Left lung (tissue), 4 donors: ENCODE measurements at regions not wholly inside any gene's neighbourhood (a gene's known extent, or its start where the extent isn't known, plus 50 kb on each side); places are given as distances from the start of the nearest gene placed in this dataset.

Experiments used
- ATAC-seq: fragments of 200-7000 bp; cut with Tn5 transposase; one replicate; pipeline ENCODE4 v1.9.1; 2020; ENCODE audit warnings: moderate library complexity
- DNase-seq, 4 donors: peaks; one replicate each; pipeline ENCODE4 v3.0.0-alpha.2; 2013 to 2020
- H3K27ac ChIP-seq, 2 donors: fragments of 200-600 bp; sonication (generic) in 1 of 2; one replicate each; pipeline versions ENCODE4 v1.5.0 to v1.8.0; 2020 to 2021
- H3K27me3 ChIP-seq, 2 donors: fragments of 200-600 bp; sonication (generic) in 1 of 2; one replicate each; pipeline versions ENCODE4 v1.5.0 to v1.8.0; 2020 to 2021
- H3K36me3 ChIP-seq, 2 donors: fragments of 200-600 bp; sonication (generic) in 1 of 2; one replicate each; pipeline versions ENCODE4 v1.5.0 to v1.8.0; 2020 to 2021
- H3K4me1 ChIP-seq, 2 donors: fragments of 200-600 bp; one replicate each; pipeline ENCODE4 v1.8.0; 2021
- H3K4me3 ChIP-seq, 2 donors: fragments of 200-600 bp; sonication (generic) in 1 of 2; one replicate each; pipeline versions ENCODE4 v1.5.0 to v1.8.0; 2020 to 2021; ENCODE audit warnings: mild to moderate bottlenecking in 1 of 2
- H3K9me3 ChIP-seq, 2 donors: fragments of 200-600 bp; sonication (generic) in 1 of 2; one replicate each; pipeline versions ENCODE4 v1.5.0 to v1.8.0; 2020 to 2021
- intact Hi-C, 2 donors: fragments of 100-400 bp; cut with DNase I; formaldehyde crosslinking; loops; one replicate each; pipeline versions ENCODE4 v1.11.2 to v1.14.2; 2022
- TF ChIP-seq, protein P1 (sequence below), 2 donors: fragments of 200-600 bp; sonication (generic) in 1 of 2; IDR thresholded peaks; one replicate each; pipeline versions ENCODE4 v1.5.0 to v1.8.0; 2021; ENCODE audit warnings: antibody characterized with exemption in 2 of 2
- donor health status: DM: no; HTN: yes; CAD: no.
- donor health status: DM: no; HTN: no; CAD: no.

DNA sequence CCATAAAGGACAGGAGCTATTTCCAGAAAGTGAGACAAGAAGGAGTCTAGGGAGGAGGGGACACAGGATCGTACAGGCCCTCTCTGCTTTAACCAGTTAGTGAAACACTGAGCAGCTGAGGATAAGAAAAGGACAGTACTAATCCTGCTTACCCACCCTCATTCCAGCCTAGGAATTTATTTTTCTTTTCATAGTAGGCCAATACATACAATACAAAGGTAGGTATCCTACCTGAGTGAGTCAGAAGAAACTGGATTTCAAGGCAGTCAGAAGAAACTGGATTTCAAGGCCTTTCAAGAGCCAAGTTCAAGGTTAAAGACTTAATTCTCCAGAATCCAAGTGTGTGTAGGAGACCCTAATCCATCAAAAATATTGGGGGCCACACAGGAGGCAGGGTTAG is 65.3 kb downstream of the EOMES start:
- Histone ChIP-seq H3K36me3 (no peaks in the 10 kb centered on the region), H3K27ac (no peak overlapping the region), H3K4me3 (no peak overlapping the region), H3K9me3 (no peaks in the 10 kb centered on the region), H3K27me3 (no peaks in the 10 kb centered on the region), H3K4me1 (no peaks in the 10 kb centered on the region)
- intact Hi-C loops = no loop called here
- ATAC-seq = no peak
- no peak for DNase-seq
- TF ChIP-seq, protein P1, sequence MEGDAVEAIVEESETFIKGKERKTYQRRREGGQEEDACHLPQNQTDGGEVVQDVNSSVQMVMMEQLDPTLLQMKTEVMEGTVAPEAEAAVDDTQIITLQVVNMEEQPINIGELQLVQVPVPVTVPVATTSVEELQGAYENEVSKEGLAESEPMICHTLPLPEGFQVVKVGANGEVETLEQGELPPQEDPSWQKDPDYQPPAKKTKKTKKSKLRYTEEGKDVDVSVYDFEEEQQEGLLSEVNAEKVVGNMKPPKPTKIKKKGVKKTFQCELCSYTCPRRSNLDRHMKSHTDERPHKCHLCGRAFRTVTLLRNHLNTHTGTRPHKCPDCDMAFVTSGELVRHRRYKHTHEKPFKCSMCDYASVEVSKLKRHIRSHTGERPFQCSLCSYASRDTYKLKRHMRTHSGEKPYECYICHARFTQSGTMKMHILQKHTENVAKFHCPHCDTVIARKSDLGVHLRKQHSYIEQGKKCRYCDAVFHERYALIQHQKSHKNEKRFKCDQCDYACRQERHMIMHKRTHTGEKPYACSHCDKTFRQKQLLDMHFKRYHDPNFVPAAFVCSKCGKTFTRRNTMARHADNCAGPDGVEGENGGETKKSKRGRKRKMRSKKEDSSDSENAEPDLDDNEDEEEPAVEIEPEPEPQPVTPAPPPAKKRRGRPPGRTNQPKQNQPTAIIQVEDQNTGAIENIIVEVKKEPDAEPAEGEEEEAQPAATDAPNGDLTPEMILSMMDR (IDR thresholded peaks at IDR 0.05) = no peak

DNA sequence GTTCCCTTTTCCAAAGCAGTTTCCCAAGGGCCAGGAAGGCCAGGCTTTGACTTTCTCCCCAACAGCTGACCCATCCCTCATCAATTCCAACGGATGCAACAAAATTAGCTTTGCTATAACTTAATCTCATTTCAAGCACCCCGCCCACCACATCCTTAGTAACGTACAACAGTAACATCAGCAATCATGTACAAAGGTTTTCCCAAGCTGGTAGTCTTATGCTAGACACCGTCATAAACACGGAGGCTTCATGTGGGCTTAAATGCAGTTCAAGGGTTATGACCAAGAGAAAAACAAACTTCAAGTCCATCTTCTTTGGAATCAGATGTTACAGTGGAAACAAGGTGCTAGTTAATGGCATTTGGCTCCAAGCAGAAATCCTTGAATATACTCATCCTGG is 66.6 kb downstream of the EOMES start:
- Histone ChIP-seq H3K4me3 (no peak overlapping the region), H3K9me3 (no peaks in the 10 kb centered on the region), H3K27ac (no peak overlapping the region), H3K36me3 (no peaks in the 10 kb centered on the region), H3K4me1 (no peaks in the 10 kb centered on the region), H3K27me3 (no peaks in the 10 kb centered on the region)
- ATAC-seq (no peak), DNase-seq (no peak)
- TF ChIP-seq, protein P1 (IDR thresholded peaks at IDR 0.05) = no peak
- intact Hi-C loops = no loop called here

DNA sequence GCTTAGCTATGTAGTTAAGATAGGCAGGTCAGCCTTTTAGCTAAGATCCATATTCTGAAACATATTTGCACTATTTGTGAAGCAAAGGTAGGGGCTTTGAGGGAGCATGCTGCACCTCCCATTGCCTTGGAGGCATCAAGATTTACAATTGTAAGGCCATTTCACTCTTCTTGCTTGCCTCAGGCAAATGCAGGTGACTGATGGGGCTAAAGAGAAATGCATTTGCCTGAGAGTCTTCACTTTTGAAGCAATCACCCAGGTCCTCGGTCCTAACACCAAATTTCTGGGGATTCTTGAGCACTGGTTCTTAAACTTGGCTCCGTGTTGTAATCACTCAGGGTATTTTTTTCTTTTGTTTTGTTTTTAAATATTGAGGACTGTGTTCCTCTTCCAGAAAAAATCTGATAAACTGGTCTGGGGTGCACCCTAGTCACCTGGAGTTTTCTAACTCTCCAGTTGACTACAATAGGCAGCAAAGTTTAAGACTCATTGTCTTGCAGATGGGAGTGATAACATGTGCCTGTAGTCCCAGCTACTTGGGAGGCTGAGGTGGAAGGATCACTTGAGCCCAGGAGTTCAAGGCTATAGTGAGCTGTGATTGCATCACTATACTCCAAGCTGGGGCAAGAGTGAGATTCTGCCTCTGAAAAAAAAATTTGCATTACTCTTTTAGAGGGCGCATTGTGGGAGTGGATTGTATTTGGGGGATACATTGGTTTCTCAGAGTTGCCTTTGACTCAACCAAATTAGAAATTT is 68.1 kb downstream of the EOMES start:
- no peak overlapping the region for H3K27ac ChIP-seq
- TF ChIP-seq, protein P1 (IDR thresholded peaks at IDR 0.05) = no peak
- H3K4me3 ChIP-seq = no peak overlapping the region
- no peaks in the 10 kb centered on the region for H3K9me3 ChIP-seq
- intact Hi-C loops = no loop called here
- no peaks in the 10 kb centered on the region for H3K36me3 ChIP-seq
- ATAC-seq (no peak), DNase-seq (no peak)
- no peaks in the 10 kb centered on the region for H3K27me3 ChIP-seq
- no peaks in the 10 kb centered on the region for H3K4me1 ChIP-seq

DNA sequence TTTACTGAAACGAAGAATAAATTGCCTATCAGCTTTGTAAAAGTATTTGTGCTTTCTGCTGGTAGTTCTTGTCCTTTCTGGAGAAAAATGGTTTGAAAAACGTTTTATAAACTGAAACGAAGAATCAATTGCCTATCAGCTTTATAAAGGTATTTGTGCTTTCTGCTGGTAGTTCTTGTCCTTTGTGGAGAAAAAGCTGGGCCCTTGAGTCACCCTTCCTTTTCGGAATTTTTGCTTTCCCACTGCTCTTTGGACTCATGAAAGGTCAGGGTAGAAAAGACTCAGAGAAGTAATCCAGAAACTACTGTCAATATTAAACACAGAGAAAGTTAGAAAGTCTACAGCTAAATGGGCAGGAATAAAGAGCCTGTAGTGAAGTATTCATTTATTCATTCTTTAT is 72.8 kb downstream of the EOMES start:
- intact Hi-C loops = no loop called here
- TF ChIP-seq, protein P1 (IDR thresholded peaks at IDR 0.05) = no peak
- Histone ChIP-seq H3K9me3 (no peaks in the 10 kb centered on the region), H3K4me3 (no peak overlapping the region), H3K27me3 (no peaks in the 10 kb centered on the region), H3K27ac (no peak overlapping the region), H3K4me1 (no peaks in the 10 kb centered on the region), H3K36me3 (no peaks in the 10 kb centered on the region)
- no peak for DNase-seq
- no peak for ATAC-seq

DNA sequence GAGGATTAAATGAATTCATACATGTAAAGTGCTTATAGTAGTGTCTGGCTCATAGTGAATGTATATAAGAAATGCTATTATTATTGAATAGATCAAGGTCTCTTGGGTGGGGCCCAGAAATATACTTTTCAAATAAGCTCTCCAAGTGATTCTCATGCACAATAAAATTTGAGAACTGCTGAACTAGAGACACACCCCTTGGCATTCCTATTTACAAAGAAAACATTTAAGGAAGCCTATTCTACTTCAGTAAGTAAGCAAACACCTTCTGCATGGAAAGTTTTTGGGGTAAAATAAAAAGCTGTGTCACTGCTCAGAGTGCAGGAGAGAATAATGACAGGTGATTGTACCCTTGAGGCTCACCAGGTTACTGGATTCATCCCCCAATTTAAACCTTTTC is 75.2 kb downstream of the EOMES start:
- ATAC-seq (no peak), DNase-seq (no peak)
- H3K36me3 ChIP-seq = no peaks in the 10 kb centered on the region
- H3K4me3 ChIP-seq = no peak overlapping the region
- TF ChIP-seq, protein P1 (IDR thresholded peaks at IDR 0.05) = no peak
- no peaks in the 10 kb centered on the region for H3K9me3 ChIP-seq
- intact Hi-C loops = no loop called here
- no peaks in the 10 kb centered on the region for H3K4me1 ChIP-seq
- H3K27me3 ChIP-seq = no peaks in the 10 kb centered on the region
- no peak overlapping the region for H3K27ac ChIP-seq
